ENCODE measurements at regions not wholly inside any gene's neighbourhood (a gene's known extent, or its start where the extent isn't known, plus 50 kb on each side); places are given as distances from the start of the nearest gene placed in this dataset.
"Not testable (repeated sequence)": the region's sequence is repeated elsewhere in the genome, so short reads cannot be mapped to it uniquely, and the experiment has no call there.

DNA sequence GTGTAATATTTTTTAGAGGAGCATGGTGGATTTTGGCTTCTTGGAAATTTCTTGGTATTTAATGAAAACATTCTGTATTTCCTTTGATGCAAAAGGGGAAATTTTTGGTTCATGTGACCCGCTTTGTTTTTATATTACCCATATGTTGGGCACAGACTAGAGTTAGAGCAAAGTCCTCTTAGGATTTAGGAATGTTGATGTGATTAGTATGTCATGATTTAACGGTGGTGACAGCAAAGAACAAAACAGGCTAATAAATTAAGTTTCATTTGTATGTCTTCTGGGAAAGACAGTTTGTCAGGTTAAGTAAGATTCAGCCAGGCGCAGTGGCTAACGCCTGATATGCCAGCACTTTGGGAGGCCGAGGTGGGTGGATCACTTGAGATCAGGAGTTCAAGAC lies 304.6 kb downstream of the REEP3 start:
- Histone ChIP-seq H3K27me3 (ENCODE audit: control insufficient read depth, insufficient read depth, low read length) (no peaks in the 10 kb centered on the region), H3K4me1 (ENCODE audit: control insufficient read depth, insufficient read depth, low read length) (peaks cover 11% of the 10 kb centered on the region; the same call in 1 of the 2 replicates), H3K36me3 (ENCODE audit: control insufficient read depth, insufficient read depth, low read length) (no peaks in the 10 kb centered on the region), H3K4me3 (ENCODE audit: low read depth, low read length) (no peak overlapping the region), H3K9ac (ENCODE audit: low read depth, low read length) (no peak overlapping the region), H3K9me3 (ENCODE audit: control insufficient read depth, insufficient read depth, low read length) (no peaks in the 10 kb centered on the region), H3K27ac (ENCODE audit: low read depth, low read length) (no peak overlapping the region)

DNA sequence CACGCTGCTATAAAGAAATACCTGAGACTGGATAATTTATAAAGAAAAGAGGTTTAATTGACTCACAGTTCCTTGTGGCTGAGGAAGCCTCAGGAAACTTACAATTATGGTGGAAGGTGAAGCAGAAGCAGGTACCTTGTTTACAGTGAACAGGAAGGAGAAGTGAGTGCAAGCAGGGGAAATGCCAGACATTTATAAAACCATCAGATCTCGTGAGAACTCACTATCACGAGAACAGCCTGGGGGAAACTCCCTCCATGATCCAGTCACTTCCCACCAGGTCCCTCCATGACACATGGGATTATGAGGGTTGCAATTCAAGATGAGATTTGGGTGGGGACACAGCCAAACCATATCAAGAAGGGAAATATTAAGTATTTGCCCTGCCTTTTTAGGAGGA lies 305.8 kb downstream of the REEP3 start:
- H3K27ac ChIP-seq (ENCODE audit: low read depth, low read length); H3K27me3 ChIP-seq (ENCODE audit: control insufficient read depth, insufficient read depth, low read length); H3K9me3 ChIP-seq (ENCODE audit: control insufficient read depth, insufficient read depth, low read length): not testable (repeated sequence)

DNA sequence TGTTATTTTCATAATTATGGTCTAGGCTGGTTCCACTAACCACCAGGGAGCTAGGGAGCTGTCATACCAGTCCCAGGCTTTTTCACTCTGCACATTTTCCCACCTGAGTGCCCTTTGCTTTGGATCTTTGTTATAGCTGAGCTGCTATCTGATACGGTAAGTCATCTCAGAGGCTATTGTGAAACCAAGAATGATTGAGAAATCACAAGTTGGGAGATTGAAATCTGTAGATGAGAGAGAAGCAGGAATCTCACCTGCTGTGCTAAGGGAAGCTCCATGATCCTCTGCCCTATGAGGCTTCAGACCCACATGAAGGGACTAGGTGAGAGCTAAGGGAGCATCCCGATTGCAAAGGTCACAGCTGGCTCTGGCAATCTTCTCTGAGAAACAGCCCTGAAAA lies 307.8 kb downstream of the REEP3 start:
- H3K36me3 ChIP-seq (ENCODE audit: control insufficient read depth, insufficient read depth, low read length), result no peaks in the 10 kb centered on the region
- no peak overlapping the region for H3K4me3 ChIP-seq (ENCODE audit: low read depth, low read length)
- H3K9me3 ChIP-seq (ENCODE audit: control insufficient read depth, insufficient read depth, low read length), result no peaks in the 10 kb centered on the region
- H3K27me3 ChIP-seq (ENCODE audit: control insufficient read depth, insufficient read depth, low read length), result no peaks in the 10 kb centered on the region
- H3K4me1 ChIP-seq (ENCODE audit: control insufficient read depth, insufficient read depth, low read length), result peaks cover 11% of the 10 kb centered on the region; the same call in 1 of the 2 replicates
- H3K27ac ChIP-seq (ENCODE audit: low read depth, low read length), result no peak overlapping the region
- H3K9ac ChIP-seq (ENCODE audit: low read depth, low read length), result no peak overlapping the region

More for the DNA sequence above, 305.8 kb downstream of the REEP3 start:
- not testable (repeated sequence) for H3K9ac ChIP-seq (ENCODE audit: low read depth, low read length); H3K36me3 ChIP-seq (ENCODE audit: control insufficient read depth, insufficient read depth, low read length); H3K4me3 ChIP-seq (ENCODE audit: low read depth, low read length)
- peaks cover 11% of the 10 kb centered on the region; the same call in 1 of the 2 replicates for H3K4me1 ChIP-seq (ENCODE audit: control insufficient read depth, insufficient read depth, low read length)

DNA sequence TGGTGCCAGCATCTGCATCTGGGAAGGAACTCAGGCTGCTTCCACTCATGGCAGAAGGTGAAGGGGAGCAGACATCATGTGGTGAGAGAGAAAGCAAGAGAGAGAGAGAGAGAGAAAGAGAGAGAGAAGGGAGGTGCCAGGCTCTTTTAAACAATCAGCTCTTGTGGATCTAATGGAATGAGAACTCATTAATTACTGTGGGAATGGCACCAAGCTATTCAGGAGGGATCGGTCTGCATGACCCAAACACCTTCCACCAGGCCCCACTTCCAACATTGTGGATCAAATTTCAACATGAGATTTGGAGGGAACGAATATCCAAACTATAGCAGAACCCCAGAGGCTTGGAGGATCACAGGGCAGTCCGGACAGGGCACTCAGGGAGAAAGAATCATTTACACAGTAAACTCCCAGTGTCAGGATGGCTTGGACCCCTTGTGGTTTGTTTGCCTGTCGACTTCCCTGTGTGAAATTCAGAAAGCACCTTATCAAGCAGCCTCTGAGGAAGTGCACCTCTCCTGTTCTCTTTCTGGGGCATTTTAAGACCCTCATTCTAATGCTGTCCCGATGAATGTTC lies 308.5 kb downstream of the REEP3 start:
- Histone ChIP-seq H3K4me1 (ENCODE audit: control insufficient read depth, insufficient read depth, low read length) (peaks cover 11% of the 10 kb centered on the region; the same call in 1 of the 2 replicates), H3K9ac (ENCODE audit: low read depth, low read length) (no peak overlapping the region), H3K9me3 (ENCODE audit: control insufficient read depth, insufficient read depth, low read length) (no peaks in the 10 kb centered on the region), H3K27ac (ENCODE audit: low read depth, low read length) (no peak overlapping the region), H3K36me3 (ENCODE audit: control insufficient read depth, insufficient read depth, low read length) (no peaks in the 10 kb centered on the region), H3K4me3 (ENCODE audit: low read depth, low read length) (no peak overlapping the region), H3K27me3 (ENCODE audit: control insufficient read depth, insufficient read depth, low read length) (no peaks in the 10 kb centered on the region)

DNA sequence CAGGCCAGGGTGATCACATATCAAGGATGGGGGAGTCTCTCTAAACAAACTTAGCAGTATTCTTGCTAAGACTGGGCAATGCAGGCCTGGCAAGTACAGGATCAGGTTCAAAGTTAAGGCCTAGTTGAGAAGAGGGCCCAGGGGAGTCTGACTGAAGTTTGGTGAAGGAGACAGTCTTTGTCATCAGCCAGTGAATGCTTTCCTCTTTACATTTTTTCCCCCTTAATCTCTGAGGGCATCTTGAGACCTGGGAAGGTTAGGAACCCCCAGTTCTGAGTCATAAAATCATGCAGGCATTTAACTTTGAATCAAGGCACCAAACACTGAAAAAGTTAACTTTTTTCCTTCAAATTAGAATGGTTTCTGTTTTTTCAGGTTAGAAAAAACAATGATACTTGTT lies 311.5 kb downstream of the REEP3 start:
- no peaks in the 10 kb centered on the region for H3K27me3 ChIP-seq (ENCODE audit: control insufficient read depth, insufficient read depth, low read length)
- no peak overlapping the region for H3K27ac ChIP-seq (ENCODE audit: low read depth, low read length)
- peaks cover 11% of the 10 kb centered on the region; the same call in 1 of the 2 replicates for H3K4me1 ChIP-seq (ENCODE audit: control insufficient read depth, insufficient read depth, low read length)
- no peak overlapping the region for H3K9ac ChIP-seq (ENCODE audit: low read depth, low read length)
- no peak overlapping the region for H3K4me3 ChIP-seq (ENCODE audit: low read depth, low read length)
- H3K9me3 ChIP-seq (ENCODE audit: control insufficient read depth, insufficient read depth, low read length), result no peaks in the 10 kb centered on the region
- H3K36me3 ChIP-seq (ENCODE audit: control insufficient read depth, insufficient read depth, low read length), result no peaks in the 10 kb centered on the region

DNA sequence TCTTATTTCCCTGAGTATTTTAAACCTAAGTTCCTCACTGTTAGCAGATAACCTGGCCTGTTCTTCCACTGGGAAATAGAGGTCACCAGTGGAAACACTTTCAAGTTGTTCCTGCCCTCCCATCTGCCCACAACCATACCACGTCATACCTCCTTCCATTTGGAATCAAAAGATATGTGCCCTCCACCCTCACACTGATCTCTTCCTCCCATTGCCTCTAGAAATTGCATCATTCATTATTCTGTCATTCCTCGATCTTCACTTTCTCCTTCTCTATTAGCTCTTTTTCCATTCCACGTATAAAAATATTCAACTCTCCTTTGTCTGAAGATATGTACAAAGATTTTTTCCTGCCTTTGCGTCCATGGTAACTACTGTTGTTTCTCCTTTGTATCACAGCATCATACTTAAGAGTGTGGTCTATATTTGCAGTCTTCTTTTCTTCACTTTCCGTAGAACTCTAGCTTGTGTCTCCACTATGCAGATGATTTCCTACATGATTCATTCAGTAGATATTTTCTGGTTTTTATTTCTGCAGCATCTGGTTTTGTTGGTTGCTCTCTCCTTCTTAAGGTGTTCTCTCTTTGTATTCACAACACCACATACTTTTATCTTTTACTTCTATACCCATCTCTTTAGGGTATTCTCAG lies 312.3 kb downstream of the REEP3 start:
- no peak overlapping the region for H3K4me3 ChIP-seq (ENCODE audit: low read depth, low read length)

DNA sequence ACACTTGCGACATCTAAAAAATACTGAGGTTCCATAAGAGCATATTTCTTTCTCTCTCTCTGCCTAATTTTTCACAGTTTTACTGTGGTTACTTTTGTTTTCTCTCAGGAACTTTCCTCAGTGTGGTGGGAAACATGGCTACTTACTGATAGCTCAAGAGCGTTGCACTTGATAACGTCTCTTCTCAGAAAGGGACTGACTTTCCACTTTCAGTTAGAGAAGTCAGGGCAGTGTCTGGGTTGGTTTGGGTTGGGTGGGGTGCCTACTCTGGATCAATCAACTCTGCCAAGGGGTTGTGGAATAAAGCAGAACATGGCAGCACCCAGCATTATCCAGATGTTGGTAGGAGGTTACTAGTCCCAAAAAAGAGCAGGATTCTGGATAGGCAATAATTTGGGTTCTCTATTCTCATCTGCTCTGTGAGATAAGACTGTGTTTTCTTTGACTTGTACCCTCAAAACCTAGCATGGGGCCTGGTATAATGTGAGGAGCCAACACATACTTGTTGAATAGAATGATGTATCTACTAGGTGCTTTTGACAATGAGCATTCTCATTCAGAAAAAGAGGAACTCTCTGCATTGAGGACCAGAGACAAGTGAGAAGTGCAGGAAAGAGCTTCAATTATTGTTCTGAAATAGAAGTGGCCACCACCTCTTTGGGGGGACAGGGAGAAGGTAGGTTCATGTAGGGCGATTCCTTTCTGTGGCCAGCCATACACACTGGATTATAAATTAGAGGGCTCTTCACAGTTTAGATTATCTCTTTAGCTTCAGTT lies 315.7 kb downstream of the REEP3 start:
- Histone ChIP-seq H3K27me3 (ENCODE audit: control insufficient read depth, insufficient read depth, low read length) (no peaks in the 10 kb centered on the region), H3K4me3 (ENCODE audit: low read depth, low read length) (no peak overlapping the region), H3K9me3 (ENCODE audit: control insufficient read depth, insufficient read depth, low read length) (no peaks in the 10 kb centered on the region), H3K27ac (ENCODE audit: low read depth, low read length) (no peak overlapping the region), H3K4me1 (ENCODE audit: control insufficient read depth, insufficient read depth, low read length) (no peaks in the 10 kb centered on the region), H3K9ac (ENCODE audit: low read depth, low read length) (no peak overlapping the region), H3K36me3 (ENCODE audit: control insufficient read depth, insufficient read depth, low read length) (no peaks in the 10 kb centered on the region)

More for the DNA sequence above, 312.3 kb downstream of the REEP3 start:
- H3K36me3 ChIP-seq (ENCODE audit: control insufficient read depth, insufficient read depth, low read length), result no peaks in the 10 kb centered on the region
- H3K9me3 ChIP-seq (ENCODE audit: control insufficient read depth, insufficient read depth, low read length), result no peaks in the 10 kb centered on the region
- H3K4me1 ChIP-seq (ENCODE audit: control insufficient read depth, insufficient read depth, low read length), result peaks cover 11% of the 10 kb centered on the region; the same call in 1 of the 2 replicates
- H3K27ac ChIP-seq (ENCODE audit: low read depth, low read length), result no peak overlapping the region
- no peak overlapping the region for H3K9ac ChIP-seq (ENCODE audit: low read depth, low read length)
- H3K27me3 ChIP-seq (ENCODE audit: control insufficient read depth, insufficient read depth, low read length), result no peaks in the 10 kb centered on the region

DNA sequence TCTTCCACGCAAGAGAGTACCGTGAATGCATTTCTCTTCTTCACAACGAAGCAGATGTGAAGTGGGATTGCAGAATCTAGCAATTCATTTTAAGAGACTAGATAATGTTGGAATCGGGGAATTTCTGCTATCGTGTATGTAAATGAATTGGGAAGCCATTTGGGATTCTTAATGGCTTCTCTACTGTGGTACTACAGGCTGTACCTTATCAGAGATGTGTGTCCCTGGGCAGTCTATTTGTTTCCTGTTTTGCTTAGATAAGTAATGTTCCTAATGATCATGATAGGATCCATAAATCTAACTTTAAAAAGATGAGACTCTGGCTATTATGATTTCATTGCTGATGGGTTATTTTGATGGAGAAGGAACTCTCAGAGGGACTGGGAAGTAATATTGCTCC lies 320.6 kb downstream of the REEP3 start:
- Histone ChIP-seq H3K9ac (ENCODE audit: low read depth, low read length) (no peak overlapping the region), H3K4me3 (ENCODE audit: low read depth, low read length) (no peak overlapping the region), H3K9me3 (ENCODE audit: control insufficient read depth, insufficient read depth, low read length) (no peaks in the 10 kb centered on the region), H3K36me3 (ENCODE audit: control insufficient read depth, insufficient read depth, low read length) (no peaks in the 10 kb centered on the region), H3K27me3 (ENCODE audit: control insufficient read depth, insufficient read depth, low read length) (no peaks in the 10 kb centered on the region), H3K4me1 (ENCODE audit: control insufficient read depth, insufficient read depth, low read length) (no peaks in the 10 kb centered on the region), H3K27ac (ENCODE audit: low read depth, low read length) (no peak overlapping the region)

DNA sequence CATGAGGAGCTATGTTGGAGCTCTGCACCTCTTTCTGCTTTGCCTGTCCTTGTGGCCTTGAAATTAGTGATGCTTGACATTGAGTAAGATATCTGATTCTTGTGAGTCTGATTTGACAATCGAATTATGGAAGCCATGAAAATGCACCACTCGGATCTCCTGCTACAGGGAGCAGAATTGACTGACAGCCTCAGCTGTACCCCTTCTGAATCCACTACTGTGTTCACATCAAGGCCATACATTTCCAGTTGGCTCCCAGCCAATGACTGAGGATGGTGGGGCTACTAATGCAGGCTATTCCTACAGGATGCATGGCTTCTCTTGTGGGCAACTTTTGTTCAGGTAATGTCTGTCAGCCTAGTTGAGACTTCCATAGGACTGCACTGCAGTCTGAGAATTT lies 321.9 kb downstream of the REEP3 start:
- Histone ChIP-seq H3K9ac (ENCODE audit: low read depth, low read length) (no peak overlapping the region), H3K9me3 (ENCODE audit: control insufficient read depth, insufficient read depth, low read length) (peaks cover 11% of the 10 kb centered on the region), H3K27ac (ENCODE audit: low read depth, low read length) (no peak overlapping the region), H3K4me1 (ENCODE audit: control insufficient read depth, insufficient read depth, low read length) (no peaks in the 10 kb centered on the region), H3K27me3 (ENCODE audit: control insufficient read depth, insufficient read depth, low read length) (no peaks in the 10 kb centered on the region), H3K4me3 (ENCODE audit: low read depth, low read length) (no peak overlapping the region), H3K36me3 (ENCODE audit: control insufficient read depth, insufficient read depth, low read length) (no peaks in the 10 kb centered on the region)

DNA sequence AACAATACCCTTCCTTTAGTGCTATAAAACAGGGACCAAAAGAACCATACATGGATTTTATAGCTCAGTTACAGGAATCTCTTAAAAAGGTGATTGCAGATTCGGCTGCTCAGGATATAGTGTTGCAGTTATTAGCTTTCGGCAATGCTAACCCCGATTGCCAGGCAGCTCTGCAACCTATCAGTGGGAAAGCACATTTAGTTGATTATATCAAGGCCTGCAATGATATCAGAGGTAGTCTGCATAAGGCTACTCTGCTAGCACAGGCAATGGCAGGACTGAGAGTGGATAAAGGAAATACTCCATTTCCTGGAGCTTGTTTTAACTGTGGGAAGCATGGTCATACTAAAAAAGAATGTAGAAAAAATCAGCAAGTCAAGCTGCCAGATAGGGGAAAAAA lies 327.7 kb downstream of the REEP3 start:
- H3K27ac ChIP-seq (ENCODE audit: low read depth, low read length); H3K9ac ChIP-seq (ENCODE audit: low read depth, low read length); H3K4me3 ChIP-seq (ENCODE audit: low read depth, low read length); H3K36me3 ChIP-seq (ENCODE audit: control insufficient read depth, insufficient read depth, low read length); H3K4me1 ChIP-seq (ENCODE audit: control insufficient read depth, insufficient read depth, low read length); H3K27me3 ChIP-seq (ENCODE audit: control insufficient read depth, insufficient read depth, low read length): not testable (repeated sequence)
- peaks cover 11% of the 10 kb centered on the region for H3K9me3 ChIP-seq (ENCODE audit: control insufficient read depth, insufficient read depth, low read length)

DNA sequence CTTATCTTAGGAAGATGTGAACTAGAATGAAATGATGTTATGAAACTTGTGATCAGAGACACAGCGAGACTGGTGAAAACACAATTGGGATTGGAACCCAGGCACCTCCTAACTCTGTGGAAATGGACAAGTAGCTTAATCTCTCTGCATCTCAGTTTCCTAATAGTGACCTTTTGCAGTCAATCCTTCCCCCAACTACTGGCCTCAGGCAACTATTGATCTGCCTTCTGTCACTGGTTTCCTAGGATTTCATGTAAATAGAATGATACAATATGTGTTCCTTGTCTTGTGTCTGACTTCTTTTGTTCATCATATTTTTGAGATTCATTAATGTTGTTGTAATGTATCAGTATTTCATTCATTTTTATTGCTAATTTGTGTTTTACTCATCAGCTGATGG lies 341.7 kb downstream of the REEP3 start:
- Histone ChIP-seq H3K4me1 (ENCODE audit: control insufficient read depth, insufficient read depth, low read length) (peaks cover 7% of the 10 kb centered on the region; the same call in 1 of the 2 replicates), H3K9me3 (ENCODE audit: control insufficient read depth, insufficient read depth, low read length) (no peaks in the 10 kb centered on the region), H3K4me3 (ENCODE audit: low read depth, low read length) (no peak overlapping the region), H3K27me3 (ENCODE audit: control insufficient read depth, insufficient read depth, low read length) (no peaks in the 10 kb centered on the region), H3K36me3 (ENCODE audit: control insufficient read depth, insufficient read depth, low read length) (no peaks in the 10 kb centered on the region), H3K9ac (ENCODE audit: low read depth, low read length) (no peak overlapping the region), H3K27ac (ENCODE audit: low read depth, low read length) (no peak overlapping the region)
